Adrenal gland (tissue), 5 donors: ENCODE measurements at regions not wholly inside any gene's neighbourhood (a gene's known extent, or its start where the extent isn't known, plus 50 kb on each side); places are given as distances from the start of the nearest gene placed in this dataset.

Experiments
- POLR2A ChIP-seq, 2 donors: fragments of 450-650 bp; IDR thresholded peaks; one replicate each; pipeline ENCODE4 v1.6.1; 2017; ENCODE audit warnings: antibody characterized with exemption in 2 of 2, mild to moderate bottlenecking in 2 of 2, moderate library complexity in 1 of 2
- TF ChIP-seq, protein P1 (sequence below), 6 experiments: fragments of 450-650 bp in 4 of 6; fragments of 200-600 bp in 2 of 6; sonication (generic) in 1 of 6; IDR thresholded peaks; 1 replicate in 5 of 6; 2 replicates in 1 of 6; pipeline versions ENCODE4 v1.5.1 to v1.8.0; 2016 to 2021; ENCODE audit warnings: antibody characterized with exemption in 6 of 6, mild to moderate bottlenecking in 2 of 6, moderate library complexity in 1 of 6
- donor health status: DM: no; HTN: no; CAD: no.

DNA sequence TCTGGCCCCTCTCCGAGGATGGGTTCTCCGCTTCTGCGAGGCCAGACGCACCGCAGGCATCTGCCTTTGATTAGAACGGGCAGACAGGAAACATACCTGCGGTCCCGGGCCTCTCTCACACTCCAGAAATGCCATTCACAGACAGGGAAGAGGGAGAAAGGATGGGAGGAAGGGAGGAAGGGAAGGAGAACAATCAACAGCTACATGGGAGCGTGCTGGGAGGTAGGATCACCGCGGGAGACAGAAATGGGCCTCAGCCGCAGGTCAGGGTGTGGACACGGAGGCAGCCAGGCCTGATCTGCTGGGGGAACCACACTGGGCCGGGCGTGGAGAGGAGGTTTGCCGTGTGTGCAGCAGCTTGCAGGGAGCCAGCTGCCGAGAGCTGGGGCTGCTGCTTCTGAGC lies 90.7 kb upstream of the RGMA start:
- TF ChIP-seq, protein P1, sequence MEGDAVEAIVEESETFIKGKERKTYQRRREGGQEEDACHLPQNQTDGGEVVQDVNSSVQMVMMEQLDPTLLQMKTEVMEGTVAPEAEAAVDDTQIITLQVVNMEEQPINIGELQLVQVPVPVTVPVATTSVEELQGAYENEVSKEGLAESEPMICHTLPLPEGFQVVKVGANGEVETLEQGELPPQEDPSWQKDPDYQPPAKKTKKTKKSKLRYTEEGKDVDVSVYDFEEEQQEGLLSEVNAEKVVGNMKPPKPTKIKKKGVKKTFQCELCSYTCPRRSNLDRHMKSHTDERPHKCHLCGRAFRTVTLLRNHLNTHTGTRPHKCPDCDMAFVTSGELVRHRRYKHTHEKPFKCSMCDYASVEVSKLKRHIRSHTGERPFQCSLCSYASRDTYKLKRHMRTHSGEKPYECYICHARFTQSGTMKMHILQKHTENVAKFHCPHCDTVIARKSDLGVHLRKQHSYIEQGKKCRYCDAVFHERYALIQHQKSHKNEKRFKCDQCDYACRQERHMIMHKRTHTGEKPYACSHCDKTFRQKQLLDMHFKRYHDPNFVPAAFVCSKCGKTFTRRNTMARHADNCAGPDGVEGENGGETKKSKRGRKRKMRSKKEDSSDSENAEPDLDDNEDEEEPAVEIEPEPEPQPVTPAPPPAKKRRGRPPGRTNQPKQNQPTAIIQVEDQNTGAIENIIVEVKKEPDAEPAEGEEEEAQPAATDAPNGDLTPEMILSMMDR (IDR thresholded peaks at IDR 0.05) = no peak
- TF ChIP-seq POLR2A (IDR thresholded peaks at IDR 0.05) = no peak
